HG03097 (cell line): ENCODE measurements at regions not wholly inside any gene's neighbourhood (a gene's known extent, or its start where the extent isn't known, plus 50 kb on each side); places are given as distances from the start of the nearest gene placed in this dataset.
"Not testable (repeated sequence)": the region's sequence is repeated elsewhere in the genome, so short reads cannot be mapped to it uniquely, and the experiment has no call there.

ENCODE experiments used
- ATAC-seq: cut with Tn5 transposase; IDR thresholded peaks from one replicate; pipeline ENCODE4 v1.9.1; 2021; ENCODE audit not compliant: unreplicated experiment, low FRiP score

- no peak for ATAC-seq
These were observed 1133.5 kb downstream of the FAT4 start for GRCh38 chr4:126448086-126448845.

- ATAC-seq, result no peak
These were observed 1136.6 kb downstream of the FAT4 start for GRCh38 chr4:126451237-126451873.

GRCh38 chr4:126455865-126456264 lies 1141.1 kb downstream of the FAT4 start:
- no peak for ATAC-seq

GRCh38 chr4:126458993-126459392 lies 1144.2 kb downstream of the FAT4 start:
- no peak for ATAC-seq

GRCh38 chr4:126465341-126465740 lies 1150.6 kb downstream of the FAT4 start:
- ATAC-seq, result no peak

GRCh38 chr4:126466848-126467247 lies 1152.1 kb downstream of the FAT4 start:
- no peak for ATAC-seq

GRCh38 chr4:126468144-126468543 lies 1153.4 kb downstream of the FAT4 start:
- ATAC-seq, result no peak

GRCh38 chr4:126470862-126471261 lies 1156.1 kb downstream of the FAT4 start:
- ATAC-seq, result no peak

- ATAC-seq, result no peak
These were observed 1157.0 kb upstream of the INTU start for GRCh38 chr4:126475730-126476129.

GRCh38 chr4:126479709-126480108 lies 1153.0 kb upstream of the INTU start:
- no peak for ATAC-seq

GRCh38 chr4:126482311-126482710 lies 1150.4 kb upstream of the INTU start:
- no peak for ATAC-seq

GRCh38 chr4:126486377-126486776 lies 1146.4 kb upstream of the INTU start:
- no peak for ATAC-seq

GRCh38 chr4:126489826-126490463 lies 1142.8 kb upstream of the INTU start:
- ATAC-seq, result no peak

- no peak for ATAC-seq
These were observed 1137.5 kb upstream of the INTU start for GRCh38 chr4:126495163-126495752.

GRCh38 chr4:126512979-126513378 lies 1119.8 kb upstream of the INTU start:
- no peak for ATAC-seq

GRCh38 chr4:126513596-126513995 lies 1119.2 kb upstream of the INTU start:
- ATAC-seq, result no peak

GRCh38 chr4:126520731-126521130 lies 1112.0 kb upstream of the INTU start:
- no peak for ATAC-seq

- ATAC-seq, result not testable (repeated sequence)
These were observed 1107.4 kb upstream of the INTU start for GRCh38 chr4:126525400-126525799.

GRCh38 chr4:126526335-126526734 lies 1106.4 kb upstream of the INTU start:
- no peak for ATAC-seq

GRCh38 chr4:126529997-126530396 lies 1102.8 kb upstream of the INTU start:
- no peak for ATAC-seq

- ATAC-seq, result no peak
These were observed 1101.7 kb upstream of the INTU start for GRCh38 chr4:126530996-126531585.
